Activated naive CD4-positive, alpha-beta T cell treated with anti-CD3 and anti-CD28 coated beads, Interleukin-2, amount 10 ng/mL, durations not matched to agents 7 days and 5 days (primary cell): ENCODE measurements at regions not wholly inside any gene's neighbourhood (a gene's known extent, or its start where the extent isn't known, plus 50 kb on each side); places are given as distances from the start of the nearest gene placed in this dataset.

Experiments
- CTCF ChIA-PET: fragments of 350-600 bp; sonication (Branson Sonifier 250); formaldehyde crosslinking; loops from one replicate; lab custom pipeline; 2021; ENCODE audit warnings: antibody characterized with exemption; lab: Charles Lee
- DNase-seq: peaks from one replicate; pipeline ENCODE4 v3.0.0-alpha.2; 2020
- H3K27ac Mint-ChIP-seq: one replicate; pipeline ENCODE4 v1.8.0; 2021; ENCODE audit warnings: mild to moderate bottlenecking, moderate library complexity, mixed read lengths
- H3K27me3 Mint-ChIP-seq: one replicate; pipeline ENCODE4 v1.8.0; 2021; ENCODE audit warnings: mild to moderate bottlenecking, mixed read lengths
- H3K36me3 Mint-ChIP-seq: one replicate; pipeline ENCODE4 v1.8.0; 2021; ENCODE audit warnings: mixed read lengths
- H3K4me1 Mint-ChIP-seq: one replicate; pipeline ENCODE4 v1.8.0; 2021; ENCODE audit warnings: mixed read lengths
- H3K4me3 Mint-ChIP-seq: one replicate; pipeline ENCODE4 v1.8.0; 2021; ENCODE audit warnings: mild to moderate bottlenecking, moderate library complexity, mixed read lengths
- H3K9me3 Mint-ChIP-seq: one replicate; pipeline ENCODE4 v1.8.0; 2021; ENCODE audit warnings: mixed read lengths

- DNase-seq = peak; percentile 73
- CTCF ChIA-PET = interaction anchor here (1.1 to 1.5 kb wide), 3 partner anchors 16 to 155 kb away, joined by 3 to 4 read pairs (median 3); no protein-coding TSS in a partner anchor
- Mint-ChIP-seq H3K9me3 (no peaks in the 10 kb centered on the region), H3K4me1 (peaks cover 30% of the 10 kb centered on the region), H3K36me3 (no peaks in the 10 kb centered on the region), H3K4me3 (peak overlapping the region; percentile 68), H3K27ac (peak overlapping the region; percentile 92), H3K27me3 (peaks cover 14% of the 10 kb centered on the region)
Observed at GRCh38 chr14:75333606-75334548, 55.2 kb downstream of the FOS start.

GRCh38 chr14:75334549-75335051 is 56.0 kb downstream of the FOS start:
- peak overlapping the region; percentile 68 for H3K4me3 Mint-ChIP-seq
- H3K9me3 Mint-ChIP-seq = no peaks in the 10 kb centered on the region
- peaks cover 12% of the 10 kb centered on the region for H3K27me3 Mint-ChIP-seq
- H3K36me3 Mint-ChIP-seq = no peaks in the 10 kb centered on the region
- H3K4me1 Mint-ChIP-seq = peaks cover 30% of the 10 kb centered on the region
- H3K27ac Mint-ChIP-seq = peak overlapping the region; percentile 92
- CTCF ChIA-PET = interaction anchor here (0.8 to 1.5 kb wide), 4 partner anchors 15 to 154 kb away, joined by 3 to 4 read pairs (median 3); no protein-coding TSS in a partner anchor
- DNase-seq = peak; percentile 30

DNA sequence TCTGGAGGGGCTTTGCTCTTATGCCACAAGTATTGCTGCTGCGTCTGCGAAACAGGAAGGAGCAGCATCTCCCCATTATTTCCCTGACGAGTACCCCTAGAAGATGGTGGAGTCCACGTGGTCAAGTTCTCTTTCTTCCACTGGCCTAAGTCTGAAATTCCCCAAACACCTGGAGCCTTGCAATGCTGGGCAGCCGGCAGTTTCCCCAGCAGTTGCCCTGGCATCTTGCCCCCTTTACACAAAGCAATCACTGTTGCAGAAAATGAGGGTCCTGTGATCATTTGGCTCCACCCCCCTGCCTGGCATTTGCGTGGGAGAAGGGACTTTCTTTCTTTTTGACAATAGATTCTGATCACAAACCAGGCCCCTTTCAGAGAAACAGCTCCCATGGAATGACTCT is 56.9 kb downstream of the FOS start:
- H3K4me3 Mint-ChIP-seq = peak overlapping the region; percentile 22
- no peak overlapping the region for H3K27ac Mint-ChIP-seq
- H3K4me1 Mint-ChIP-seq = peaks cover 30% of the 10 kb centered on the region
- no peak for DNase-seq
- H3K36me3 Mint-ChIP-seq = no peaks in the 10 kb centered on the region
- peaks cover 6% of the 10 kb centered on the region for H3K27me3 Mint-ChIP-seq
- H3K9me3 Mint-ChIP-seq = no peaks in the 10 kb centered on the region
- CTCF ChIA-PET = interaction anchor here (1.3 kb wide), 1 partner anchor 153 kb away, joined by 3 read pairs; no protein-coding TSS in a partner anchor

- Mint-ChIP-seq H3K27me3 (peaks cover 24% of the 10 kb centered on the region), H3K4me3 (no peak overlapping the region), H3K36me3 (no peaks in the 10 kb centered on the region), H3K4me1 (peaks cover 22% of the 10 kb centered on the region), H3K9me3 (no peaks in the 10 kb centered on the region), H3K27ac (no peak overlapping the region)
- CTCF ChIA-PET = no interaction called here
- no peak for DNase-seq
Observed at GRCh38 chr14:75338398-75338797, 59.8 kb downstream of the FOS start.

DNA sequence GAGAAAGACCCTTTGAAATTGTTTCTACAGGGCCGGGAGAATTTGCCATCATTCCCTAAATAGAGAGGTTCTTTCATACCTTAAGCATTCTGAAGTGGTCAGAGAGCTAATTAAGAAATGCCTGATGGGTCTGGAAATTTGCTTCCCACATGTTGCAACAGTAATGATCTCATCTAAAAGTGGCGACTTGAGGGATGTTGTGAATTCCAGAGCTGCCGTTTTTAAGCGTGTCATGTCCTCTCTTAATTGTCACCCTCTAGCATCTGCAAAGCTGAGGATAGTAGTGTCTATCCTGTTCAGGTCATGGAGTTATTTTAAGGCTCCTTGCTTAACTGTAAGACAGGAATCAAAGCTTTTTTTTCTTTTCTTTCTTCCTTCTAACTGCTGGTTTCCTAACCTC is 60.4 kb downstream of the FOS start:
- peaks cover 15% of the 10 kb centered on the region for H3K4me1 Mint-ChIP-seq
- DNase-seq = no peak
- peaks cover 26% of the 10 kb centered on the region for H3K27me3 Mint-ChIP-seq
- H3K27ac Mint-ChIP-seq = no peak overlapping the region
- no peak overlapping the region for H3K4me3 Mint-ChIP-seq
- H3K9me3 Mint-ChIP-seq = no peaks in the 10 kb centered on the region
- no peaks in the 10 kb centered on the region for H3K36me3 Mint-ChIP-seq
- CTCF ChIA-PET = no interaction called here

- Mint-ChIP-seq H3K9me3 (no peaks in the 10 kb centered on the region), H3K4me1 (no peaks in the 10 kb centered on the region), H3K36me3 (no peaks in the 10 kb centered on the region), H3K4me3 (no peak overlapping the region), H3K27me3 (peaks cover 27% of the 10 kb centered on the region), H3K27ac (no peak overlapping the region)
- no peak for DNase-seq
- CTCF ChIA-PET = no interaction called here
Observed at GRCh38 chr14:75340921-75341320, 62.3 kb downstream of the FOS start.

- CTCF ChIA-PET = interaction anchor here (1.4 kb wide), 1 partner anchor 23 kb away, joined by 3 read pairs; no protein-coding TSS in a partner anchor
- no peaks in the 10 kb centered on the region for H3K4me1 Mint-ChIP-seq
- H3K9me3 Mint-ChIP-seq = no peaks in the 10 kb centered on the region
- no peaks in the 10 kb centered on the region for H3K36me3 Mint-ChIP-seq
- no peak overlapping the region for H3K27ac Mint-ChIP-seq
- peaks cover 32% of the 10 kb centered on the region for H3K27me3 Mint-ChIP-seq
- no peak overlapping the region for H3K4me3 Mint-ChIP-seq
- no peak for DNase-seq
Observed at GRCh38 chr14:75341620-75342019, 63.0 kb downstream of the FOS start.

DNA sequence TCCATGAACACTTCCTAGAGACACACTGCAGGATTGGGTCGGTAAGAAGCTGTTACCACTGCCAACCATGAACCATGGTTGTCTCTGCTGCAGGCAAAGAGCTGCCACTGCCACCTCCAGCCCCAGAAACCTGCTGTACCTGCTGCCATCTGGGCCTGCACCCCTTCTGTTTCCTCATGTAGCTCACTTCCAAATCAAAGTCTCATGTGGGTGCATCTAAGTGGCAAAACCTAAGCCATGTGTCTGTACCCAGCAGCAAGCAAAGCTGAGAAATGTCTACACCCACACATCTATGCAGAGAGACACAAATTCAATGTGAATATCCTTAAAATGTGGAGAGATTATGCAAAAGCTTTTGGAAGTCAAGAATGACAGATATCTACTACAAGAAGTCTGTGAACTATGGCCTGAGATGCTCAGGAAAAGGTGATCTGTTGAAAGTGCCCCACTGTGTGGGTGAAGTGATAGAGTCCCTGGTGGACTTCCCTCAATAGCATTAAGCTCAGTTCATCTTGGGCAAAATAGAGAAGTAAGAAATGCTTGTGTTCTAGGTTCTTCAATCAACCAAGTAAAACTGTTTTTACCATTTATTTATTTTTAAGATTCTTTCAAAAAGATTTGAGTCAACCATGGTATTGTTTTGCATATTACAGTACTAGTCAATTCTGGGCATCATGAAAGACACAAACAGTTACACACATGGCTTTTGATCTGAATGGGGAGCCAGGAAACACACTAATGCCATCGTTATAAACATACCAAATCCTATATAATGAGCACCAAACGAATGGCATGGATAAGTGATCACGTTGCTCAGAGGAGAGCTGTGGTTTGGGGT is 64.4 kb downstream of the FOS start:
- Mint-ChIP-seq H3K36me3 (no peaks in the 10 kb centered on the region), H3K4me3 (no peak overlapping the region), H3K27ac (no peak overlapping the region), H3K9me3 (no peaks in the 10 kb centered on the region), H3K27me3 (peaks cover 32% of the 10 kb centered on the region), H3K4me1 (no peaks in the 10 kb centered on the region)
- no peak for DNase-seq
- CTCF ChIA-PET = interaction anchor here (1.1 to 1.4 kb wide), 3 partner anchors 12 to 111 kb away, joined by 3 read pairs; no protein-coding TSS in a partner anchor

GRCh38 chr14:75343911-75344310 is 65.3 kb downstream of the FOS start:
- no peaks in the 10 kb centered on the region for H3K9me3 Mint-ChIP-seq
- no peak overlapping the region for H3K4me3 Mint-ChIP-seq
- CTCF ChIA-PET = no interaction called here
- DNase-seq = no peak
- H3K27ac Mint-ChIP-seq = no peak overlapping the region
- peaks cover 26% of the 10 kb centered on the region for H3K27me3 Mint-ChIP-seq
- no peaks in the 10 kb centered on the region for H3K36me3 Mint-ChIP-seq
- H3K4me1 Mint-ChIP-seq = no peaks in the 10 kb centered on the region

DNA sequence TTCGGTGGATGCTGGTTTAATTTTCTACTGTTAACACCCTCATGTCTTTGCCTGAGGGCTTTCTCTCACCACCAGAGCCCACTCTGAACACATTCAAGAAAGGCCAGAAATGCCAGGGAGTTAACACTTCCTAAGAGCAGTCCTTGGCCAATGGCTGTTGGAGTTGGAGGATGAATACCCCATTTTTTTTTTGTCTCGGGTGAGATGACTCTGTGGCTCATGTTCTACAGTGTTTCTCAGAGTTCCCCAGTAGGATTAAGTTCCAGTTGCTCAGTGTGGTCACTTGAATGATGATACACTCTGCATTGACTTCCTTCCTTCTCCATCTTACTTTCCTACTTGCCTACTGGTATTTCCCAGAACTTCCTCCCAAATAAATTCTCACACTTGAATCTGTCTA is 65.8 kb downstream of the FOS start:
- H3K27me3 Mint-ChIP-seq = peaks cover 26% of the 10 kb centered on the region
- H3K4me1 Mint-ChIP-seq = no peaks in the 10 kb centered on the region
- no peaks in the 10 kb centered on the region for H3K36me3 Mint-ChIP-seq
- H3K4me3 Mint-ChIP-seq = no peak overlapping the region
- DNase-seq = no peak
- H3K27ac Mint-ChIP-seq = no peak overlapping the region
- CTCF ChIA-PET = no interaction called here
- no peaks in the 10 kb centered on the region for H3K9me3 Mint-ChIP-seq

DNA sequence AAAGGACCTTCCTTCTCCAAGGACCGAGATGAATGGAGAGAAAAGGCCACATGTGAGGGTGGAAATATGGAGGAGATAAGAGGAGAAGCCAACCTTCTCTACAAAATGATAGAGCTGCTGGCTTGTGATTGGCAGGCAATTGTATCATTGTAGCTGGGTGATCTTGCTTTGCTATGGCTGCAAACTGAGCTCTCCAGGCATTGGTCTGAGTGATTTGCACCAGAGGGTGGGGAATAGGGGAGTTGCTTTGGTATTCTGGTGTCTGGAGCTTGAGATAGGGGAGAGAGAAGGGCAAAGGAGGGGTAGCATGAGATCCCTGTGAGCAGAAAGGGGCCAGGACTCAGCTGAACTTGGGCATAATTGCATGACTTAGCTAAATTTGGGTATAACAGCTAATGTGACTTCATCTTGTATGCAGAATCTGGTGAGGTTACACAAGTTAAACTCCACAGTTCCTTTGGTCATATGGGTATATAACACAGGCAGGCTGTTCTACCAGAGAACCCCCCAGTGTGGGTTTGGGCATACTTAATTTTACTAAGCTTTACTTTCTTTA is 72.0 kb downstream of the FOS start:
- Mint-ChIP-seq H3K27ac (no peak overlapping the region), H3K4me3 (no peak overlapping the region), H3K4me1 (no peaks in the 10 kb centered on the region), H3K36me3 (no peaks in the 10 kb centered on the region), H3K9me3 (peaks cover 2% of the 10 kb centered on the region), H3K27me3 (peaks cover 12% of the 10 kb centered on the region)
- DNase-seq = no peak
- CTCF ChIA-PET = interaction anchor here (1.0 to 1.6 kb wide), 3 partner anchors 12 to 211 kb away, joined by 3 read pairs; no protein-coding TSS in a partner anchor

DNA sequence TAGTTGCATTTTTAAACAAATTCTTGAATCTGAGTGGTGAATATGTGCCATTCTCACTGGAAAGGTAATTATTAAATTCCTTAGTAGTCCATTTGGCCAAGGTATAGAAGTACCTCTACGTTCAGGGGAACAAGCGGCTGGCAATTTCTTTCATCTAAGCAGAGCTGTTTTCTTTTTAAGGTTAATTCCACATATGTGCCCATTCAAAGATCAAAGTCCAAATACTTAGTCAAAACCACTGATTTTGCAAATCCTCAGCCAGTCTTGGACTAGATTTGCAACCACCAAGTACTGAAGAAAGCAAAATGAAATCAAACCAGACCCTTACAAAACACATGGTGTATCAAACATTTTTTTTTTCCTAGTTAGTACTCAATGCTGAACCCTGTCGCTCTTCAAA is 68.7 kb upstream of the JDP2 start:
- DNase-seq = no peak
- no peak overlapping the region for H3K27ac Mint-ChIP-seq
- H3K4me3 Mint-ChIP-seq = no peak overlapping the region
- no peaks in the 10 kb centered on the region for H3K36me3 Mint-ChIP-seq
- H3K27me3 Mint-ChIP-seq = peaks cover 19% of the 10 kb centered on the region
- no peaks in the 10 kb centered on the region for H3K9me3 Mint-ChIP-seq
- peaks cover 9% of the 10 kb centered on the region for H3K4me1 Mint-ChIP-seq
- CTCF ChIA-PET = interaction anchor here (0.6 kb wide), 2 partner anchors 39 to 71 kb away, joined by 3 read pairs; no protein-coding TSS in a partner anchor

DNA sequence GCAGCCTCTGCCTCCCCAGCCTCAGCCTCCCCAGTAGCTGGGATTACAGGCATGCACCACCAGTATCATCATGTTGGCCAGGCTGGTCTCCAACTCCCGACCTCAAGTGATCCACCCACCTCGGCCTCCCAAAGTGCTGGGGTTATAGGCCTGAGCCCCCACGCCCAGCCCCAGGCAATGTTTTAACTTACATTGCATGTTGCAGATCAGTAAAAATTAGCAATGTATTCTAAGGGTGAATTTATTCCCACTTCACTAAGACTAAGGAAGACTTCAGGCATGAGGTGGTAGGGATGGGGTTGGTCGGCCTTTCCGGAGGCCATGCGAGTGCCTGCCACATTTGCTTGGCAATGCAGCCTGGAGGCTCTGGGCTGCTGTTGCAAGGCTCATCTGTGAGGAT is 66.8 kb upstream of the JDP2 start:
- H3K27me3 Mint-ChIP-seq = peaks cover 20% of the 10 kb centered on the region
- peaks cover 11% of the 10 kb centered on the region for H3K4me1 Mint-ChIP-seq
- DNase-seq = no peak
- H3K9me3 Mint-ChIP-seq = no peaks in the 10 kb centered on the region
- CTCF ChIA-PET = no interaction called here
- no peaks in the 10 kb centered on the region for H3K36me3 Mint-ChIP-seq
- no peak overlapping the region for H3K27ac Mint-ChIP-seq
- no peak overlapping the region for H3K4me3 Mint-ChIP-seq
